ENCODE measurements at regions not wholly inside any gene's neighbourhood (a gene's known extent, or its start where the extent isn't known, plus 50 kb on each side); places are given as distances from the start of the nearest gene placed in this dataset.

DNA sequence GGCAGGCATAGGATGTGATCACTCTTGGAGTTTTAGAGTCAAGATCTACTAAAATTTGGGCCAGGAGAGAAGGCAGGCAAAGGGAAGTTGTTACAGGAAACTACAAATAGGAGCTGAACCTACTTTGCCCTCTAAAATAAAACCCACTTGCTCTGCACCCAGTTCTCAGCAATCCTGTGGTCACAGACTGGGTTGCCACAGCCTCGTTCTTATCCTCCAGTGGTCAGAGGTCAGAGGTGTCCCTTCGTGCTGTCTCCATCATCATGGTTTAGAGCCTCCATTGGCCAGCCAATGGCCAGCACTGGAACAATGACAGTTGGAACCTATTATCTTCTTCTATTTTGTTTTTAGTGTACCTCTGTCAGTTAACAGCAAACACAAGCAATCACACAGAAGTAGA lies 90.7 kb upstream of the TNP1 start:
- Histone ChIP-seq H3K27ac (ENCODE audit: control insufficient read depth, insufficient read depth, low read length) (no peak overlapping the region), H3K27me3 (ENCODE audit: control insufficient read depth, extremely low read depth, insufficient read depth, low read length) (no peaks in the 10 kb centered on the region), H3K36me3 (ENCODE audit: control insufficient read depth in 2 of 2, extremely low read depth in 1 of 2, insufficient read depth in 2 of 2, low read length in 2 of 2) (no peaks in the 10 kb centered on the region), H2AFZ (ENCODE audit: control insufficient read depth, low read length) (no peak overlapping the region), H3K4me1 (ENCODE audit: control insufficient read depth, extremely low read depth, insufficient read depth, low read length) (no peaks in the 10 kb centered on the region), H3K9ac (ENCODE audit: control insufficient read depth, extremely low read depth, insufficient read depth, low read length) (no peak overlapping the region), H3K79me2 (ENCODE audit: control insufficient read depth, insufficient read depth, low read length) (no peaks in the 10 kb centered on the region), H3K4me2 (ENCODE audit: control insufficient read depth, extremely low read depth, insufficient read depth, low read depth, low read length) (no peak overlapping the region), H3K9me1 (ENCODE audit: control insufficient read depth, extremely low read depth, insufficient read depth, low read length) (no peaks in the 10 kb centered on the region), H3K4me3 (ENCODE audit: control insufficient read depth in 2 of 3, extremely low read depth in 1 of 3, insufficient read depth in 2 of 3, low read depth in 1 of 3, low read length in 3 of 3) (no peak overlapping the region), H4K20me1 (ENCODE audit: control insufficient read depth, extremely low read depth, insufficient read depth, low read length) (no peaks in the 10 kb centered on the region), H3K9me3 (ENCODE audit: control insufficient read depth, low read depth, low read length) (no peaks in the 10 kb centered on the region)
- dilution Hi-C loops (cut with MboI; ENCODE audit: extremely low pct_ligation_motif_present, low sequenced_read_pairs): no loop called here
- FAIRE-seq (no peak), DNase-seq (ENCODE audit: low read depth, low spot score) (no peak)
- TF ChIP-seq CTCF (optimal IDR thresholded peaks at IDR 0.05 in 1 of 3, IDR thresholded peaks at IDR 0.05 in 1 of 3, conservative IDR thresholded peaks at IDR 0.05 in 1 of 3; ENCODE audit: extremely low read depth in 1 of 3, insufficient read depth in 2 of 3, low read length in 3 of 3): no peak
- TF ChIP-seq EZH2 (IDR thresholded peaks at IDR 0.05; ENCODE audit: low read length): no peak

DNA sequence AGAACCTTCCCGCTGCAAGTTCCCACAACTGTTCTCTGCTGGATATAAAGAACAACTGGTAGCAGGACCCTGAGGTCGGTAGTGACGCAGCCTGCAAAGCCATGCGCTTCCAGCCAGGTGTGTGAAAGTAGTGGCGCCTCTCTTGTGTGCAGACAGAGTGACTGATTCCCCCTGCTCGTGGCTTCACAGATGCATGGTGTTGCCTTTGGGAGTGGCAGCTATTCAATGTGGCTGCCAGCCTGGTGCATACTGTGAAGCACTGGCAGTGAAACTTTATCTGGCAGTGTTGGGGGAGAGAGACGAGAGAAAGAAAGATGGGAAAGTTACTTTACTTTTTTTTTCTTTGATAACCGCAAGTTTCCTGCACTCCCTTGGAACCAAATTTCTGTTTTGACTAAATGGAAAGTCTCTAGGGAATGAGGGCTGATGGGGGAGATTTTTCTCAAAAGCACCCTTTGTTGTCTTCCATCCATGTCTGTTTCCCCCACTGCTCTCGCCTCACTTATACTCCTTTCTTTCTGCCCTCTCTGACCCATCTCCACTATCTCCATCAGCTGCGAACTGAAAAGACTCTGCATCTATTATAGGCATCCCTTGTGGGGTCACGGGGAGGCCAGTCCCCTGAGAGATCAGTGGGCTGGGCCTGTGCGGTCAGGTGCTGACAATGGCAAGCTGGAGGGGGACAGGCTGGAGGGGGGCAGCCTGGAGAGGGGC lies 90.0 kb upstream of the TNP1 start:
- no peaks in the 10 kb centered on the region for H3K9me1 ChIP-seq (ENCODE audit: control insufficient read depth, extremely low read depth, insufficient read depth, low read length)
- H3K27ac ChIP-seq (ENCODE audit: control insufficient read depth, insufficient read depth, low read length): no peak overlapping the region
- H3K79me2 ChIP-seq (ENCODE audit: control insufficient read depth, insufficient read depth, low read length): no peaks in the 10 kb centered on the region
- no peaks in the 10 kb centered on the region for H3K4me1 ChIP-seq (ENCODE audit: control insufficient read depth, extremely low read depth, insufficient read depth, low read length)
- FAIRE-seq: no peak
- no peak overlapping the region for H3K9ac ChIP-seq (ENCODE audit: control insufficient read depth, extremely low read depth, insufficient read depth, low read length)
- H3K4me3 ChIP-seq (ENCODE audit: control insufficient read depth in 2 of 3, extremely low read depth in 1 of 3, insufficient read depth in 2 of 3, low read depth in 1 of 3, low read length in 3 of 3): no peak overlapping the region
- H4K20me1 ChIP-seq (ENCODE audit: control insufficient read depth, extremely low read depth, insufficient read depth, low read length): no peaks in the 10 kb centered on the region
- H3K9me3 ChIP-seq (ENCODE audit: control insufficient read depth, low read depth, low read length): no peaks in the 10 kb centered on the region
- TF ChIP-seq EZH2 (IDR thresholded peaks at IDR 0.05; ENCODE audit: low read length): no peak
- H3K36me3 ChIP-seq (ENCODE audit: control insufficient read depth in 2 of 2, extremely low read depth in 1 of 2, insufficient read depth in 2 of 2, low read length in 2 of 2): no peaks in the 10 kb centered on the region
- H2AFZ ChIP-seq (ENCODE audit: control insufficient read depth, low read length): no peak overlapping the region
- dilution Hi-C loops (cut with MboI; ENCODE audit: extremely low pct_ligation_motif_present, low sequenced_read_pairs): no loop called here
- no peaks in the 10 kb centered on the region for H3K27me3 ChIP-seq (ENCODE audit: control insufficient read depth, extremely low read depth, insufficient read depth, low read length)
- no peak overlapping the region for H3K4me2 ChIP-seq (ENCODE audit: control insufficient read depth, extremely low read depth, insufficient read depth, low read depth, low read length)
- no peak for DNase-seq (ENCODE audit: low read depth, low spot score)

DNA sequence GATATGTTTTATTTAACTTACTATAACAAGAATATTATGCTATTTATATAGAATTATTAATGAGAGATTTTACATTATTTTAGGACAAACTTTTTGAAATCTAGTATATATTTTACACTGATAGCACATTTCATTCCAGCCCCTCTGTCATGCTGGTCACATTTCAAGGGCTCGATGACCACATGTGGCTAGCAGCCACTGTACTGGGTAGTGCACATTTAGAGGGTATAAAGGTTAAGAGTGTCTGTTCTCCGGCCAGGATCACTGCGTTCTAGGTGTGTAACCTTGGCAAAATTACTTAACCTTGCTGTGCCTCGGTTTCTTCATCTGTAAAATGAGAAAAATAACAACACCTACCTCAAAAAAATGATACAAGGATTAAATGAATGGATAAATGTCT lies 87.2 kb upstream of the TNP1 start:
- H4K20me1 ChIP-seq (ENCODE audit: control insufficient read depth, extremely low read depth, insufficient read depth, low read length): no peaks in the 10 kb centered on the region
- H3K79me2 ChIP-seq (ENCODE audit: control insufficient read depth, insufficient read depth, low read length): no peaks in the 10 kb centered on the region
- H3K27me3 ChIP-seq (ENCODE audit: control insufficient read depth, extremely low read depth, insufficient read depth, low read length): no peaks in the 10 kb centered on the region
- no peaks in the 10 kb centered on the region for H3K4me1 ChIP-seq (ENCODE audit: control insufficient read depth, extremely low read depth, insufficient read depth, low read length)
- H3K9me1 ChIP-seq (ENCODE audit: control insufficient read depth, extremely low read depth, insufficient read depth, low read length): no peaks in the 10 kb centered on the region
- H2AFZ ChIP-seq (ENCODE audit: control insufficient read depth, low read length): no peak overlapping the region
- TF ChIP-seq CTCF (optimal IDR thresholded peaks at IDR 0.05 in 1 of 3, IDR thresholded peaks at IDR 0.05 in 1 of 3, conservative IDR thresholded peaks at IDR 0.05 in 1 of 3; ENCODE audit: extremely low read depth in 1 of 3, insufficient read depth in 2 of 3, low read length in 3 of 3) (no peak), EZH2 (IDR thresholded peaks at IDR 0.05; ENCODE audit: low read length) (no peak)
- no peak overlapping the region for H3K4me3 ChIP-seq (ENCODE audit: control insufficient read depth in 2 of 3, extremely low read depth in 1 of 3, insufficient read depth in 2 of 3, low read depth in 1 of 3, low read length in 3 of 3)
- no peak overlapping the region for H3K9ac ChIP-seq (ENCODE audit: control insufficient read depth, extremely low read depth, insufficient read depth, low read length)
- DNase-seq (ENCODE audit: low read depth, low spot score) (no peak), FAIRE-seq (no peak)
- H3K9me3 ChIP-seq (ENCODE audit: control insufficient read depth, low read depth, low read length): no peaks in the 10 kb centered on the region
- dilution Hi-C loops (cut with MboI; ENCODE audit: extremely low pct_ligation_motif_present, low sequenced_read_pairs): no loop called here
- H3K4me2 ChIP-seq (ENCODE audit: control insufficient read depth, extremely low read depth, insufficient read depth, low read depth, low read length): no peak overlapping the region
- H3K36me3 ChIP-seq (ENCODE audit: control insufficient read depth in 2 of 2, extremely low read depth in 1 of 2, insufficient read depth in 2 of 2, low read length in 2 of 2): no peaks in the 10 kb centered on the region
- H3K27ac ChIP-seq (ENCODE audit: control insufficient read depth, insufficient read depth, low read length): no peak overlapping the region

All from keratinocyte (primary cell).